ENCODE measurements at regions not wholly inside any gene's neighbourhood (a gene's known extent, or its start where the extent isn't known, plus 50 kb on each side); places are given as distances from the start of the nearest gene placed in this dataset.
A peak's percentile ranks its signal among the peaks of the same experiment; 100 is the strongest.

DNA sequence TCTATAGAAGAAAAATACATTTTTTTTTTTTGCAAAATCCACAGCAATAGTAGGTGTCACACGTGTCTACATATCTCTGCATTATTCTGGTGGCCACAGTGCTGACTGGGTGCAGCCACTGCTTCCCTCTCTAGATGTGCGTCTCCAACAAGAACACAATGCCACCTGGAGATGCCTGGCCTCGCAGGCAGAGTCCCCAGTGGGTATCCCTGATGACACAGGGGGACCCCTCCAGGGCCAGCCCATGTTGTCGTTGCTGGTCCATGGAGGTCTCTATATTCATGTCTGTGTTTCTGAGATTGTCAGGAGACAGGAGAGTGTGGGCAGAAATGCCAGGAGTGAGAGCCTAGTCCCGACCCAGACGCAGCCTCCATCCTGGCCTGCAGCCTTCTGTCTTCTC is 345.9 kb upstream of the SHH start:
- no peak for TF ChIP-seq JUND (IDR thresholded peaks at IDR 0.05; ENCODE audit: low read depth)
- in situ Hi-C loops (cut with HindIII; ENCODE audit: low pct_unique_long_range_greater_than_20kb, low sequenced_read_pairs) = no loop called here
- DNase-seq (ENCODE audit: low read depth in 1 of 2, low spot score in 1 of 2) = no peak

DNA sequence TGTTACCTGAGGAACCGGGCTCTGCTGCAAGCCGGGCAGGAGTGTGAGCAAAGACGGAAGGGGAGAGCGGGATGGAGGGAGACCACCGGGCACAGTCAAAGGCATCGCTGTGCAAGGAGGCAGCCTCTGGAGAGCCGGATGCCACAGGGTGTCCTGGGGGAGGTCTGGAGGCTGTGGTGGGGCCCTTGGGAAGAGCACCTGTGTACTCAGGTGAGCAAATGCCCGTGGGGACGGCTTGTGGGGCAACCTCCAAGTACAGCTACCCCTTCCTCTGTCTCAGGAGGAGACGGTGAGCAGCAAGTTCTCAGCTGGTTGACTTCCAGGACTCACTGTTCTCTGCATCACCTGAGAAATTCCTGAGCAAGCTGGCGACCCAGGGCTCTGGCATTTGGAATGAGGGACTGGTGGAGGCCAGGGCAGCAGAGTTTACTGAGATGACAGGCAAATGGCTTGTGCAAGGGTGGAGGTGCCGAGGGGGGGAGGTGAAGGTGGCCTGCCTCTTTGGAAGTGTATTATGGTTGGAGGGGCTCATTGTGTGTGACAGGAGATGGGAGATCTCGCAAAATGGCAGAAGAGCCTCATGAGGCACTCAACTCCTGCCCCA is 345.2 kb upstream of the SHH start:
- TF ChIP-seq JUND (IDR thresholded peaks at IDR 0.05; ENCODE audit: low read depth) = no peak
- in situ Hi-C loops (cut with HindIII; ENCODE audit: low pct_unique_long_range_greater_than_20kb, low sequenced_read_pairs) = no loop called here
- no peak for DNase-seq (ENCODE audit: low read depth in 1 of 2, low spot score in 1 of 2)

DNA sequence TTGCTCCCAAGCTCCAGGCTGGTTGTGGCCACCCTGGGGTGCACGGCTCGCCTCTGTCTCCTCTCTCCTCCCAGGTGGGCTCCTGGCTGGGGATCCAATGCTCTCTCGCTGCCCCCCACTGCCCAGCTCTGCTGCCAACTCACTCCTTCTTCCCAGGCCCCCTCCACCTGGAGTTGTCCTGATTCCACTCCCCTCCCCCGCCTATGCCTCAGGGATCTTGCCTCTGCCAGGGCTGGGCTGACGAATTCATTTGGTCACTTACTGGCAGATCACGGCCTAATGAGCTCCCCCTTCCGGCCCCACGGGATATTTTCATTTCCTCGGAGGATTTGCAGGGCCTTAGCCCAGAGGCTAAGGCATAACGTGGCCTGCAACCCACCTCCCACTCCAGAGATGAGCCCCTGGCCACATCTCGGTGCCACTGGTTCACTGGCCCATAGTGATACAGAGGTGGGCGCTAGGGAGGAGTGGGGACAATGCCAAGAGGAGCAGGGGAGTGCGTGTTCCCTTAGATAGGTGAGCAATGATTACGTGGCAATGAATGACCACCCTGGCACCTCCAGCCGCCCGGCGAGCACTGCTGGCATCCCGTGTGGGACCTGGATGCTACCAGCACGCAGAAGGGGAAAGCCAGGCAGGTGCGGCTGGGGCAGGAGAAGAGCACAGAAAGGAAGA is 344.6 kb upstream of the SHH start:
- no peak for TF ChIP-seq JUND (IDR thresholded peaks at IDR 0.05; ENCODE audit: low read depth)
- in situ Hi-C loops (cut with HindIII; ENCODE audit: low pct_unique_long_range_greater_than_20kb, low sequenced_read_pairs) = no loop called here
- peak in 1 of 2 experiments; percentile 31 for DNase-seq (ENCODE audit: low read depth in 1 of 2, low spot score in 1 of 2)

DNA sequence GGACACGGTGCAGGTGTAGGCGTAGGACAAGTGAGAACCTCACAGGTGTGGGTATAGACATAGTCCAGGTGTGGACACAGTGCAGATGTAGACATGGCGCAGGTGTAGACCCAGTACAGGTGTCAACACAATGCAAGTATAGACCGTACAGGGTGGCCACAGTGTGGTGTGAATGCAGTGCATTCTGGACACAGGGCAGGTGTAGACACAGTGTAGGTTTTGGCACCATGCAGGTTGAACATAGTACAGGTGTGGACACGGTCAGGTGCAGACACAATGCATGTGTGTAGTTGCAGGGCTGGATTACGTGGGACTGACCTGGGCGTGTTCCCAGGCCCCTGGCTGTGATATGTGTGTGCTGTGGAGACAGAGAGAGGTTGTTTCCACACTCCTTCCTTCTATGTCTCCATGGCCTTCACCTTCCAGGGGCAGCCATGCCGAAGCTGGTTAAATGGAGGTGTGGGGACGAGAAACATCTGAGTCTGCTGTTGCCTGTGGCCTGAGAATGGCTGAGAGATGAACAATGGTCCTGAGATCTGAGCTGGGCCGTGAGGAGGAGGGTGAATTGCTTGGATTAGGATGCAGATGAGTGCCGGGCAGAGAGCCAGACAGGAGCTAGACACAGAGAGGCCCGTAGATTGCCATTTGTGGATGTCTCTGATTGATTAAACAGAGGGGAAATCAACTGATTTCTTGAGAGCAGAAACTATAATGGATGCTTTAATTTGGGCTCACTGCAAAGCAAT is 343.9 kb upstream of the SHH start:
- in situ Hi-C loops (cut with HindIII; ENCODE audit: low pct_unique_long_range_greater_than_20kb, low sequenced_read_pairs) = no loop called here
- TF ChIP-seq JUND (IDR thresholded peaks at IDR 0.05; ENCODE audit: low read depth) = no peak
- no peak for DNase-seq (ENCODE audit: low read depth in 1 of 2, low spot score in 1 of 2)

DNA sequence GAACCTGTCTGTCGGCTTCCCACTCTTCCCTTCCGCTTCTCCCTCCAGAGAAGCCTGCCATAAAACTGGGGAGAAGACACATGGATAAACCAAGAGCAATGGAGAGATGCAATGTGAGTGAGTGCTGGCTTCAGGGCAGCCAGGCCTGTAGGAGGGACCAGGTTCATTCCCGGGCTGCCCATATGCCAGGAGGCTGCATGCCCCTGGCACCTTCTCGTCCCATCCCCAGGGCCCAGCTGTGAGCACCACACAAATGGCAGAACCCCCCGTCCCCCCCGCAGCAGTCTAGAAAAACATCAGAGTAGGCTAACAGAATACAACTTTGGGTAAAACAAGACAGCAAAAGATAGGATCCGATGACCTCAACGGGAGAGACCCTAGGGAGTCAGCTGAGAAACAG is 341.3 kb upstream of the SHH start:
- in situ Hi-C loops (cut with HindIII; ENCODE audit: low pct_unique_long_range_greater_than_20kb, low sequenced_read_pairs) = no loop called here
- TF ChIP-seq JUND (IDR thresholded peaks at IDR 0.05; ENCODE audit: low read depth) = no peak
- DNase-seq (ENCODE audit: low read depth in 1 of 2, low spot score in 1 of 2) = no peak

DNA sequence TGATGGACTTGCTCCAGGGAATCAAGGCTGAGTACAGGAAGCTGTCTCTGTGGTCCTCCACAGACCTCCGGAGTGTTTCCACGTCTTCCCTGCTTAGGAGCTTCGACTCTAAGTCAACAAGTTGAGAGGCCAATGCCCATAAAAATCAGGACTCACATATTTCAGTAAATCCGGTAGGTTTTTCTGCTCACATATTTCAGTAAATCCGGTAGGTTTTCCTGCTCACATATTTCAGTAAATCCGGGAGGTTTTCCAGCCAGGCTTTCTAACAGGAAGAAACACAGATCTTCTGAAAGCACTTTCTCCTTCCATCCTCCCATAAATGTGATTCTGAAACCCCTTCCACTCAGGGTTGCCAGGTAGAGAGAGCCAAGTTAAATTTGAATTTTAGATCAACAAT is 340.1 kb upstream of the SHH start:
- TF ChIP-seq JUND (IDR thresholded peaks at IDR 0.05; ENCODE audit: low read depth) = no peak
- no peak for DNase-seq (ENCODE audit: low read depth in 1 of 2, low spot score in 1 of 2)
- in situ Hi-C loops (cut with HindIII; ENCODE audit: low pct_unique_long_range_greater_than_20kb, low sequenced_read_pairs) = no loop called here

DNA sequence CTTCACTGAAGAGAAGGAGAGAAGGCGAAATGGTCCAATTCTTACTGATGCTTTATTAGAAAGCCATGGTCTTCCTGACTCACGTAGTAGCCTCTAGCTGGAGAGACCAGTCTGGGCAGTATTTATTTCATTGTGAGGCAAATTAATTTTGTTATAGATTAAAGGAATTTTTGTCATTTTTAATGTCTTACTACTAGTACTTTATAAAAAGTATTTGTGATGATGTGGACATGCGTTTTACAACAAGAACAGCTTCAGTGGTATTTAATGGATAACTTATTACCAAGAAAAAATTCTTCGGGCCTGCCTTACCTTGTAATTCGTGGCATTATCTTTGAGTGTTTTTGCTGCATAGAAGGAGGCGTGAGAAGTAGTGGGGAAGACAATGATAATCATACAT is 339.4 kb upstream of the SHH start:
- no peak for DNase-seq (ENCODE audit: low read depth in 1 of 2, low spot score in 1 of 2)
- in situ Hi-C loops (cut with HindIII; ENCODE audit: low pct_unique_long_range_greater_than_20kb, low sequenced_read_pairs) = no loop called here
- TF ChIP-seq JUND (IDR thresholded peaks at IDR 0.05; ENCODE audit: low read depth) = no peak

DNA sequence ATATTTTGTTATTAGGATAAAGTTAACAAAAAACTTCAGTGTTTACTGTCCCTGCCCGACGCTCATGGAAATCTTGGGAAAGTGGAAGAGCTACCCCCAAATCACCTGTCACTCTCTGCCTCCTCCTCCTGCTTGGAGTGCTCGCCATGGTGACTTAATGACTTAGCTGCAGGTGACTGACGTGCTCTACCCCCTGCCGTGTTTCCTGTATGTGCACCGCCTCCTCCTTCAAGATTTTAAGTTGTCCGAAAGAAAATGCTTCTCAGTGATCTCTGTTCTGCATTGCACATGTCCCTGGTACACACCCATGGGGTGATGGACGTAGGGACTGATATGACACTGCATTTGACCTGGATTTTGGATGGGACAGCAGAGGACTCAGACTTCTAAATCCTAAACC is 338.8 kb upstream of the SHH start:
- TF ChIP-seq JUND (IDR thresholded peaks at IDR 0.05; ENCODE audit: low read depth) = no peak
- no peak for DNase-seq (ENCODE audit: low read depth in 1 of 2, low spot score in 1 of 2)
- in situ Hi-C loops (cut with HindIII; ENCODE audit: low pct_unique_long_range_greater_than_20kb, low sequenced_read_pairs) = no loop called here

DNA sequence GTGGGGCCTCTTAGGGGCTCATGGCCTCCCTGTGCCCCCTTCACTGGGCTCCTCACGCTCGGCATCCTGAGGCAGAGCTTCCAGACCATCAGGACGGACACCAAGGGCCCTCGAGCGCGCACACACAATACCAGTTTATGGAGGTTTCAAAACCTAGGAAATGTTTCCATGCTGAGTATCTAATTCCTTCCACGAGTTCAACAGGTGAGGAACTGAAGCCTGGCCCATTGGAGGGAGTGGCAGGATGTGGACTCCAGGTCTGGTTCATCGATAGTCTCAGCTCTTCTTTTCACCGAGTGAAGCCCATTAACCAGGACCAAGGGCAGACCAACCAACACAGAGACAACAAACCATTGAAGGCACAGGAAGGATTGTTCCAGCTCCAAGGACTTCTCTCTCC is 336.7 kb upstream of the SHH start:
- in situ Hi-C loops (cut with HindIII; ENCODE audit: low pct_unique_long_range_greater_than_20kb, low sequenced_read_pairs) = no loop called here
- TF ChIP-seq JUND (IDR thresholded peaks at IDR 0.05; ENCODE audit: low read depth) = no peak
- DNase-seq (ENCODE audit: low read depth in 1 of 2, low spot score in 1 of 2) = no peak

DNA sequence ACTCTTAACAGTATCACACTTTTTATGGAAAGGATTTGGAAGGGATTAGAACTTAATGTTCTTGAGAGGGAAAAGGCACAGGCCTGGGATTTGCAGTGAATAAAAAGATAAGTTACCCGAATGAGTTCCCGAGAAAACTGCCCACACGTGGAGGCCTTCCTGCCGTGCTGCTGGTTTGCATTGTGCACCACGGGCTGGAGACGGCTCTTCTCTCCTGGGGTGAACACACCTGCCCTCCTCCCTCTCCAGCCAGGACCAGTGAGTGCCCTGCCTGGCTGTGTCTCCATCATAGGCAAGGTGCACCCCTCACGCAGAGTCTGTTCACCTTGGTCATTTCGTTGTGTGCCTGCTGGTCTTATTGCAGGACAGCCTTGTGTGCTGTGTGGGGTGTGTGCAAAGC is 336.3 kb upstream of the SHH start:
- in situ Hi-C loops (cut with HindIII; ENCODE audit: low pct_unique_long_range_greater_than_20kb, low sequenced_read_pairs) = no loop called here
- no peak for DNase-seq (ENCODE audit: low read depth in 1 of 2, low spot score in 1 of 2)
- no peak for TF ChIP-seq JUND (IDR thresholded peaks at IDR 0.05; ENCODE audit: low read depth)

DNA sequence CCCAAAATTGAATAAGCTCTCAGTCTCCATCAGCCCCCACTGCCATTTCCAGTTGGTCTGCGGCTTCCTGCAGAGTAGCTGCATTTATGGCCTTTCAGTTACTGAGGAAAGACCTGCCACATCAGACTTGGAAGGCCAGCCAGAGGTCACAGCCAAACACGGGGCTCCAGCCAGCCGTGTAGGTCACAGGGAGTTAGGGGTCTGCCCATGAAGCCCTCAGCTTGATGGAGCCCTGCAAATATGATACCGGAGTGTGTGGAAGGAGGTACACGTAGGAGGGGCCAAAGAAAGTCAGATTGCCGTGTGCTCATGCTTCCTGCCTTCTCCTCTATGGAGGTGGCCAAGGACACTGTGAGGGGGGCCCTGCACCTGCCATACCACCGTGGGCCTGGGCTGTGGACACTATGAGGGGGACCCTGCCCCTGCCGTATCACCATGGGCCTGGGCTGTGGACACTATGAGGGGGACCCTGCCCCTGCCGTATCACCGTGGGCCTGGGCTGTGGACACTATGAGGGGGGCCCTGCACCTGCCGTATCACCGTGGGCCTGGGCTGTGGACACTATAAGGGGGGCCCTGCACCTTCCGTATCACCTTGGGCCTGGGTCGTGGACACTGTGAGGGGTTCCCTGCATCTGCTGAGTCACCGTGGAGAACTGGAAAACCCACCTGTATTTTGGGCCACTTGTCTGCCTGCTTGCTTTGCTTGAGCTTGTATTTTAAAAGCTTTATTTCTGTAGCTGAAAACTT is 335.7 kb upstream of the SHH start:
- DNase-seq (ENCODE audit: low read depth in 1 of 2, low spot score in 1 of 2) = no peak
- TF ChIP-seq JUND (IDR thresholded peaks at IDR 0.05; ENCODE audit: low read depth) = no peak
- in situ Hi-C loops (cut with HindIII; ENCODE audit: low pct_unique_long_range_greater_than_20kb, low sequenced_read_pairs) = no loop called here

DNA sequence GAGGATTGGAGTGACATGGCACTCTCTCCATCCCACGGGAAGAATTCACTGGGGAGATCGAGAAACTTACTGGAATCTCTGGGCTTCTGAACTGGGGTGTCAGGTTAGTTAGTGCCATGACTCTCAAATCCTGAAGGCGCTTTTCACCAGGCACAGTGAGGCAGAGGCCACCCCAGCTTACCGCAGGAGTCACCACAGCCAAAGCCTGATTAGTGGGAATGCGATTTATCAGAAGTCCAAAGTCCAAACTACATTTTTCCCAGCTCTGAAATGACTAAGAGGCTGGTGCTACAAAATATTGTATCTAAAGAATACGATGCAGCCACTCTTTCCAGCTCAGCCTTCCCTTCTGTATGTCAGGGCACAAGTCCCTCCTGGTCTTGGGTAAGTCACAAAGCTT is 334.8 kb upstream of the SHH start:
- TF ChIP-seq JUND (IDR thresholded peaks at IDR 0.05; ENCODE audit: low read depth) = no peak
- in situ Hi-C loops (cut with HindIII; ENCODE audit: low pct_unique_long_range_greater_than_20kb, low sequenced_read_pairs) = no loop called here
- no peak for DNase-seq (ENCODE audit: low read depth in 1 of 2, low spot score in 1 of 2)

DNA sequence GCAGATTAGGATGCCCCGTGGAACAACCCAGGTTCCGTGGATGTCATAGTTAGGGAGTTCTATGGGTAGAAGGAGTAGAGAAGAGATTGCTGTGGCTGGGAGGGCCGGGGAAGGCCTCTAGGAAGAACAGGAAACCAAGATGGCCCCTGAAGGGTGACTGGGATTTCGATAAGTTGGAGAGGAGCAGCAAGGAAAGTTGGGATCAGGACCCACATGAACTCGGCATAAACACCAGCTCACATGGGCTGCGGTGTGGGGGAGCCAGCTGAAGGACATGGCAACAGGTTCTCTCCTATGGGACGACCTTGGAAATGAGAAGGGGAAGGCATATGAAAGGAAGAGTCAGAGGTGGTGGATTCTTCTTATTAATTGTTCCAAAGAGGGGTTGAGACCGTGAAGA is 333.7 kb upstream of the SHH start:
- no peak for DNase-seq (ENCODE audit: low read depth in 1 of 2, low spot score in 1 of 2)
- no peak for TF ChIP-seq JUND (IDR thresholded peaks at IDR 0.05; ENCODE audit: low read depth)
- in situ Hi-C loops (cut with HindIII; ENCODE audit: low pct_unique_long_range_greater_than_20kb, low sequenced_read_pairs) = no loop called here
